D341Med (cell line): ENCODE measurements at regions not wholly inside any gene's neighbourhood (a gene's known extent, or its start where the extent isn't known, plus 50 kb on each side); places are given as distances from the start of the nearest gene placed in this dataset.
A peak's percentile ranks its signal among the peaks of the same experiment; 100 is the strongest.
"Not testable (repeated sequence)": the region's sequence is repeated elsewhere in the genome, so short reads cannot be mapped to it uniquely, and the experiment has no call there.

Experiments
- DNase-seq: peaks from one replicate; pipeline ENCODE4 v3.0.0; 2012; ENCODE audit warnings: low spot score

GRCh38 chr7:63555226-63555994 lies 443.2 kb upstream of the ZNF722 start:
- not testable (repeated sequence) for DNase-seq

GRCh38 chr7:63556223-63556622 lies 442.4 kb upstream of the ZNF722 start:
- not testable (repeated sequence) for DNase-seq

DNA sequence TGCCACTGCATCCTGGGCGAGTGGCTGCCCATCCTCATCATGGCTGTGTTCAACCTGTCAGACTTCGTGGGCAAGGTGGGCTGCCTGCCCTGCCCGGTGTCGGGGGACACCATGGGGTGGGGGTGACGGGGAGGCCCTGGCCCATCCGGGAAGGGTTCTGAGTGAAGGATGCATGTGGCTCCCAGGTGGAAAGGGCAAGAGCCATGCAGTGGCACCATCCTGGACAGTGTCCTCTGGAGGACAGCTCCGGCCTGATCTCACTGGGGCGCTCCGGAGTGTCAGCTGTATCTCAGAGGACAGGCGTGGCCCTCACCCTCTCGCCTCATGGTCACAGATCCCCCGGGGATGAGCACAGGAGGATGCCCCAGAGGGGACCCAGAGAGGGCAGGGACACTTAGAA lies 439.6 kb upstream of the ZNF722 start:
- not testable (repeated sequence) for DNase-seq

- peak; percentile 17 for DNase-seq
Measured at GRCh38 chr7:63559826-63560465, 438.7 kb upstream of the ZNF722 start.

DNA sequence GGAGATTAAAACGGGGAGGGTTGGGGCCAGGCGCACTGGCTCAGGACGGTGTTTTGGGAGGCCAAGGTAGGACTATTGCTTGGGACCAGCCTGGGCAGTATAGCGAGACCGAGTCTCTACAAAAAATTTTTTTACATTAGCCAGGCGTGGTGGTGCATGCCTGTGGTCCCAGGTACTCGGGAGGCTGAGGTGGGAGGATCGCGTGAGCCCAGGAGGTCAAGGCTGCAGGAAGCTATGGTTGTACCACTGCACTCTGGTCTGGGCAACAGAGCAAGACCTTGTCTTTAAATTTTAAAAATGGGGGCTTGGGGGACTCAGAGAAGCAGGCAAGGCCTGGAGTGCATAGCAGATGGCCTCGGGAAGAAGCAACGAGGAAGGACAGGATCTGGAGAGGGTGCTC lies 436.7 kb upstream of the ZNF722 start:
- not testable (repeated sequence) for DNase-seq

DNA sequence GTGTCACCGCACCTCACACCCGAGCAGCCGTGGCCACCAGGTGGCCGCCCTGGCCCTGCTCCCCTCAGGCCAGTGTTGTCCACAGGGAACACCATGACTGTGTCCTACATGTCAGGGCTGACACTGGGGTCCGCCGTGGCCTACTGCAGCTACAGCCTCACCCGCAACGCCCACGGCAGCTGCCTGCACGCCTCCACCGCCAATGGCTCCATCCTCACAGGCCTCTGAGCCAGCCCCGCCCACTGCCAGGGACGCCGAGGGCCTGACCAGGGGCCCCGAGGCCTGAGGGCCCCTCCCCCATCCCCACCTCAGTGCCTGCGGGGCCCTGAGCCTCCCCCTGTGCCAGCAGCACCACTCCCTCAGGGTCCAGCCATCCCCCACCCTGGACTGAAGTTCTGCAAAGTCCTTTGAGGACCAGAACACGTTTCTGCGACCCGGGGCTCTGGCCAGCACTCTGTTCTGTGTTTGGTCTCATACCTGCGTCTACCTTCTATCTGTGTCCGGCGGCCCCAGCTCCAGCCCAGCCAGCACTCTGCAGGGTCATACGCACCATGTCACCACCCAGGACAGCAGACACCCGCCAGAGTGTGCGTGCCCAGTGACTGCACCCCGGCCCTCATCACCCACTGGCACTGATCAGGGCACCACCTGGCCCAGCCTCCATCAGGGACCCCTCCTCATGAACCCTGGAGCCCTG lies 436.1 kb upstream of the ZNF722 start:
- not testable (repeated sequence) for DNase-seq

DNA sequence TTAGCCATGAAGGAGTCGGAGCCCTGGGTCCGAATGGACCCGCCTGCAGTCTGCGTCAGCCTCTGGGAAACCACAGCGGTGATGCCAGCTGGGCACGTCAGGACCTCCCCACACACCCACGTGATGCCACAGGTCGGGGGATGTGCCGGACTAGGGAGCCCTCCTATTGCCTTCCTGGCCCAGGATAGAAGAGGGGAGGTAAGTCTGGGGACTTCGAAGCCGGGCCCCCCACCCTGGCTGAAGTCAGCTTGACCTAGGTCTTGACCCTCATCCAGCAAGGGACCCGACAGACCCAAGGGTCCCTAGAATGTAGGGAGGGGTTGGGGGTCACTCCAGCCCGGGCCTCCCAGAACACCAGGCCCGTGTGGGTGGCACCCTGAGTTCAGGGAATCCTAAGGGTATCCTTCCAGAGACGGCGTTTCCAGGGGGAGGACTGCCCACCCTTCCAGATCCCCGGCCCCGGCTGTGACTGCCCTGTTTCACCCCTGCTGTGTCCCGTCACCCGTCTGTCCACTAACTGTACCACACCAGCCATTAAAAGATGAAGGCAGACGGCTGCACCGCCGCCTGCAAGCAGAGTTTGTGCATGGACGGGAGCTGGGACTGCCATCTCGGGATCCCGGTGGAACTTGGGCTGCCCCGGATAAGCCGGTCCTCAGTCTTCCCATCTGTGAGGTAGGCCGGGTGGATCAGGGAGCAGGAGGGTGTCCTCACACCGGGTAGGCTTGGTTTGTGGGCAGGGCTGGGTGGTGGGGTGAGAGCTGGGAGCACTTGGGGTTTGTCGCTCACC lies 435.3 kb upstream of the ZNF722 start:
- not testable (repeated sequence) for DNase-seq

DNA sequence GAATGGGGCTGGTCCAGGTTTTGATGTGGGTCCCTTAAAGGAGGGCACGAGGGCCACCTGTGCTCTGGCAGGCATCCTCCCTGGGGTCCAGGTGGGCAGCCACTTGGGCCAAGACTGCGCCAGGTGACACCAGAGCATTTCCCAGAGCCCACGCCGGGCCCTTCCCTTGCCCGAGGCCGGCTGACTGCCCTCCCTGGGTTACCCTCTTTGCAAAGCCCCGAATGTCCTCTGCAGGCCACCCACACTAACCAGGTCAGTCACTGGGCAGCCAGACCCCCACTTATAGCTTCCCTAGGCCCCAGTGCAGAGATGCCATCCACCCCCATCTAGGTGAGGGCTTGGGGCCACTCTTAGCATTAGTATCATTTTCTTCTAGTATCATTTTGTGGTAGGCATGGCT lies 433.8 kb upstream of the ZNF722 start:
- DNase-seq, result not testable (repeated sequence)

GRCh38 chr7:63566886-63567285 lies 431.8 kb upstream of the ZNF722 start:
- not testable (repeated sequence) for DNase-seq

- peak; percentile 32 for DNase-seq
Measured at GRCh38 chr7:63567636-63568035, 431.0 kb upstream of the ZNF722 start.

- DNase-seq, result not testable (repeated sequence)
Measured at GRCh38 chr7:63568571-63569313, 429.9 kb upstream of the ZNF722 start.

GRCh38 chr7:63570386-63571115 lies 428.1 kb upstream of the ZNF722 start:
- not testable (repeated sequence) for DNase-seq

DNA sequence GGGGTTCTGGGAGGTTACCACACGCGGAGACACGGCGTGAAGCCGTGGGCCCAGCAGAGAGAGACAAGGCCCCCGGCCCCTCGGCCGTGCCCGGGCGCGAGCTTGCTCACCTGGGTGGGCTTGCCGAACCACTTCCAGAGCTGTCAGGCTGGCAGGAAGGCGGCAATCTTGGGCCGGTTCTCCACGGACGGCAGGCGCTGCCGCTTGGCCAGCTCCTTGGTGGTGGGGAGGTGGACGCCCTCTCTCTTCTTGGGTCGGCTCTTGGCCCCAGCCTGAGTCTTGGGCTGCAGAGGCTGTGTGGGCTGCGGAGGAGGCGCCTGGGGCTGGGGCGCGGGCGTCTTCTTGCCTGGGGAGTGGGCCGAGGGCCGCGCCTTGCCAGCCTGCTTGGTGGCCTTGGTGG lies 426.5 kb upstream of the ZNF722 start:
- not testable (repeated sequence) for DNase-seq

DNA sequence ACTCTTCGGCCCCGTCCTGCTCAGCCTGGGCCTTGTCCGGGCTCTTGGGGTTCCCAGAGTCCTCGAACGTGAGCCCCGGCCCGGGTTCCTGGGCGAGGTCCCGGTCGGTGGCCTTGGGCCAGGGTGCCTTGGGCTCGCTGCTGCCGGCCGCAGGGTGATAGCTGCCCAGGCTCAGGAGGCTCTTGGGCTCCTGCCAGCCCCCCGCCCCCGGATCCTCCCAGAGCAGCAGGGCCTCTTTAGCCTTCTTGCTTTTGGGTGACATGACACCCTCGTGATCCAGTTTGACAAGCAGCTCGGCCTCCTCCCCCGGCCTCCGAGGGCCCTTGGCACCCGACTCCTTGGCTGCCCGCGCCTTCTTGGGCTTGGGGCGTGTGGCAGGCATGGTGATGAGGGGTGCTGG lies 425.7 kb upstream of the ZNF722 start:
- peak; percentile 17 for DNase-seq

- not testable (repeated sequence) for DNase-seq
Measured at GRCh38 chr7:63573412-63573811, 425.2 kb upstream of the ZNF722 start.

GRCh38 chr7:63576421-63576820 lies 422.2 kb upstream of the ZNF722 start:
- not testable (repeated sequence) for DNase-seq

- not testable (repeated sequence) for DNase-seq
Measured at GRCh38 chr7:63577066-63577465, 421.6 kb upstream of the ZNF722 start.

- not testable (repeated sequence) for DNase-seq
Measured at GRCh38 chr7:63580045-63580444, 418.6 kb upstream of the ZNF722 start.

GRCh38 chr7:63580536-63581300 lies 417.9 kb upstream of the ZNF722 start:
- peak; percentile 15 for DNase-seq

DNA sequence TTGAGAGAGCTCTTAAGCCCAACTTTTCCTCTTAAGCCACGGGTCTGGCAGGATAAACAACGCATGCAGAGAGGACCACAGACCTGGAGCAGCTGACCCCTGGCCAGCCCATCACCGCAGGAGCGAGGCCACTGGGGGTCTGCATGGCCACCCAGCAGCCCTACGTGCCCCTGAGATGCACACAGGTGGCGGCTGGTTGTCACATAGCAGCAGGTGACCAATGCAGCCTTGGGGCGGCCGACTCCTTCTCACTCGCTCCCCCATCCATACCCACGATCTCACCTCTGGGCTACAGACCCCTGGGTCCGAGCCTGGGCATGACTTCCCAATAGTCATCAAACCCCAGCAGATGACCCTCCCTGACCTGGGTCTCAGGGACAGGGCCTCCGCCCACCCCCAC lies 415.9 kb upstream of the ZNF722 start:
- not testable (repeated sequence) for DNase-seq
